HG03196 (cell line): ENCODE measurements at regions not wholly inside any gene's neighbourhood (a gene's known extent, or its start where the extent isn't known, plus 50 kb on each side); places are given as distances from the start of the nearest gene placed in this dataset.

Experiments used
- ATAC-seq: cut with Tn5 transposase; IDR thresholded peaks from one replicate; pipeline ENCODE4 v1.9.1; 2021; ENCODE audit not compliant: unreplicated experiment

DNA sequence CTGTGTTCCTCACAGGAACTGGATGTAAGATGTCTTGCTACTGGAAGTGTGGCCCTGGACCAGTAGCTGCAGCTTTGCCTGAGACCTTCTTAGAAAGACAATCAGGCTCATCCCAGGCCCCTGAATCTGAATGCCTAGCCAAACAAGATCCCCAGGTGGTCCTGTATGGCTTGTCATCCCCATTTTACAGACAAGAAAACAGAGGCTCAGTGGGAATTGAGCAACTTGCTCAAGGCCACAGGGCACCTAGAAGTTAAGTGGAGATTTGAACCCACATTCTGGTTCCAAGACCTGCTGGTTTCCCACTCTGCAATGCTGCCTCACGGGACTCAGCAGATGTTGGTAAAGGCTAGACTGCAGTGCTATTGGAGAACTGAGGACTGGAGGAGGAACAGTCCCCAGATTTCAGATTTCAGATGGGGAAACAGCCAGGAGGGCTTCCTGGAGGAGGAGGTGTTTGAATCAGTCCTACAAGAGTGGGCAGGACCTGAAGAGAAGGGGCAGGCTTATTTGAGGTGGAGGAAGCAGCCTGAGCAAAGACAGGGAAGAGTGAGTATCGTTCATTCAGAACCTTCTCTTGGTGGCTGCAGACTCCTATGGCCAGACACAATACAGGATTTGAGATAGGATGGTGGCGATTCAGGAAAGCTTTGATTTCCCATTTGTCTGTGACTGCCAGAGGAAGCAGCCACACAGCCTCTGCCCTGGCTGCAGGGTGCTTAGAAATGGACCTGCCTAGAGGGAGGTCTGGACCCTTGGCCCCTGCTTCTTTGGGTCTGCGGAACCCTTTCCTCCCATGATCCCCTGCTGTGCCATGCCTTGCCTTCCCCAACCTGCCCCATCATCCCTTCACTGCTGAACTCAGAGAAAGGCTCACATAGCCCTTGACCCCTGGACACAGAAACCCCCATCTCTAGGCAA is 233.4 kb upstream of the NLRP1 start:
- ATAC-seq: no peak

DNA sequence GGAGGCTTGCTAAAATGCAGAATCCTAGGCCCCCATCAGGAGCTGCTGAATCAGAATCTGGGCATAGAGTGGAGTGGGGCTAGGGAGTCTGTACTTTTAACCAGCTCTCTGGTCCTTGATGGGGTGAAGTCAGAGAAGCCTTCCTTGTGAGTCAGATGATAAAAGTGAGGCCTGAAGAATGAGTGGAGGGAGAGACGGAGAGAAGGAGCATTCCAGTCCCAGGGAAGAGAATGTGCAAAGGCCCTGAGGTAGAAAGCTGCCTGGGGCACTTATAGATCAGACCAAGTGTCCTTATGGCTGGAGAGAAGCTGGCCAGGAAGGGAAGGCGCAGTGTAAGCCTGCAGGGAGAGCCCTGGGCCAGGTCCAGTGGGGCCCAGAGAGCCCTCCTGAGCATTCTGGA is 235.1 kb upstream of the NLRP1 start:
- no peak for ATAC-seq

DNA sequence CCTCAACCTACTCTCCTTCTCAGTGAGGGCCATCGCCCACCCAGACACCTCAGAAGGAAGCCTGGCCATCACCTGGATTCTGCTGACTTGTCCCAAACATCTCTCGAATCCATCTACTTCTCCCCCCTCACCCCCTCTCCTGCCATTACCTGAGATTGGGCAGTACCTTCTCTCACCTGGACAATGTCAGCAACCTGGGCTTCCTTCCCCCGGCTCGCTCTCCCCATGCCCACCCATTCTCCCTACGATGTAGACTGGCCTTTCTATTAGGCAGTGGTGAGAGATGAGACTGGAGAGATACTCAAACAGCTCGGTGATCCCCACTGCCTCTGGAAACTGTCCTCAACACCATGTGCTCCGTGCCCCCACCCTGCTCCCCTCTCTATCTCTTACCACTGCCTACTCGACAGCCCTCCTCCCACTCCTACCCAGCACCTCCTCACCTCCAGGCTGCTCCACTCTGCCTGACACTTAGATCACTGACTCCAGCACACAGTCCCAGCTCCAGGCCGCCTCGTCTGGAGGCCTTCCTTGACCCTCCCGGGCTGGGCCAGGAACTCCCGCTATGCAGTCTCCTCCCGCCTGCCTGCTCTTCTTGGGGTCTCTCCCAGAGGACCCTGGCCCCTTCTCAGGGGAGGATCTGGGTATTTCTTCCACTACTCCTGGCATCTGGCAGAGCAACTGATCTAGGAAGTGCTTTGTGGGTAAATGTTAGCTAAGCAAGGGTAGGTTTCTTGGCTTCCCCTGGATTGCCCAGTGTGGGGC is 235.8 kb upstream of the NLRP1 start:
- ATAC-seq: no peak

DNA sequence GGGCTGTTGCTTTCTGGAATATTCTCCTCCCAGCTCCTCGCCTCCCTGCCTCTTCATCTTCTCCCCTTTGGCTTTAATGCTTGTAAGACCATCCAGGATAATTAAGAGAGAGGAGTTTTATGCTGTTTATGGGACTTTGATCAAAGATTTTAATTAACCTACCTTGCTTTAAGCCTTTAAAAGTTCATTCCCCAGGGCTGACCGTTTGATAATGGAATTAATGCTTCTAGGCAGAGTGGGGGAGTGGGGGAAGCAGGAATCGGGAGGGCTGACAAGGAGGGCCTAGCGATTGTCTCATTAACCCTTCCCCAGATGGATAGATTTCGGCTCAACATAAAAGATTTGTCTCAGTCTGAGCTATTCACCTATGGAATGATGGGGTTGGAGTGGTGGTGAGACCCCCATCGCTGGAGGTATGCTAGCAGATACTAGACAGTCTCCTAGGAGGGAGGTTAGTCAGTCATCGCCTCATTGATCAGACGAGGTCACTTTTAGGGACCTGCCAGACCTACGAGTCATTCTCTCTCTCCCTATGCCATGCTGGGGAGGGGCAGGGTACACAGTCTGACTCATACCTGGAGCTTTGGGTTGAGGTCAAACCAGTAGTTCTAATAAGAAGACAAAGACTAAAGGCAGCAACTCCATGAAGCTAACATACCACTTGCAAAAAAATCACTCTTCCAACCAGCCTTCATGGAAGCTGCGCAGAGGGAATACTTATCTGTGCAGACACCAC is 236.6 kb upstream of the NLRP1 start:
- no peak for ATAC-seq

DNA sequence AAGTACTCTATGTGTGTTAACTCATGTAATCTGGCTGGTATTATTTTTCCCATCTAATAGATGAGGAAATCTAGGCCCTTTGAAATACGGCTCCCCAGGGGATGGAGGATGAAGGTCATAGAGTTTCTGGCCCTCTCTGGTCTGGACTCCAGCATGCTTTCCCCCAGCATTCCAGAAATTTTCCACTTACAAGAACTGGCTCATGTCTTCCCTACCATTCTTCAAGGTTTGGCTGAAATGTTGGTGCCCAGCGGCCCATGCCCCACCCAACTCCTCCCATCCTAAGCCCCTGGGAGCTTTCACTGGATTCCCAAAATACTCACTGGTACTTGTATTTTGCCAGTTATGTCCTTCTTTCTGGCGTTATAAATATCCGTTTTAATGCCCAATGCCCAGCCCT is 237.5 kb upstream of the NLRP1 start:
- no peak for ATAC-seq

DNA sequence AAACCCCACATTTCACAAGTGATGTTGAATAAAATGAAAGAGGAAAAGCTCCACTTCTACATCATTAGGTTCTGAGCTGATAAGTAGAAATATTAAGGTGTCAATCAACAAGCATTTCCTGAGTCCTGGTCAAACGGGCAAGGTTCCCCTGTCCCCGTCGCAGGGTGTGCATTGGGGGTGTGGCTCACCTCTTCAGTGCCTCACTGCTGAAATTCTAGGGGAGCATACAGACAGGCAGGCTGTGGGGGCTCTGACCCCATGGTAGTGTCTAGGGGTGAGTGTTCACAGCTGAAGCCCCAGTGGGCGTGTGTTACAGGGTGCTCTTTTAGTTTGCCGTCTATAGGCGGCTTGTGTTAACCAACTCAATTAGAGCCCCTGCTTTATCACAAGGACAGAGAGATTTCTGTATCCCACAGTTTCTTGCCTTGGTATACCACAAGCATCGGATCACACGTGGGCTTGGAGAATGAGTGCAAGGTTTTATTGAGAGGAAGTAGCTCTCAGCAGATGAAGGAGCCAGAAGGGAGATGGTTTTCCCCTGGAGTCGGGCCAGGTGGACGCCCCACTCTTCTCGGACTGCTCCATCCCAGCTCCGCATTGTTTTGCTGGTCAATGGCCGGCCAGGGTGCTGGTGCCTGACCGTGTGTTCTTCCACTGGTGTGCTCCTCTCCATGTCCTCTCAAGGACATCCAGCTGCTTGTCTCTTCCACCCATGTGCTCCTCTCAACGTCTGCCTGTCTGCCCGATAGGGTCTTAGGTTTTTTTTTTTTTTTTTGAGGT is 238.2 kb upstream of the NLRP1 start:
- ATAC-seq: no peak

DNA sequence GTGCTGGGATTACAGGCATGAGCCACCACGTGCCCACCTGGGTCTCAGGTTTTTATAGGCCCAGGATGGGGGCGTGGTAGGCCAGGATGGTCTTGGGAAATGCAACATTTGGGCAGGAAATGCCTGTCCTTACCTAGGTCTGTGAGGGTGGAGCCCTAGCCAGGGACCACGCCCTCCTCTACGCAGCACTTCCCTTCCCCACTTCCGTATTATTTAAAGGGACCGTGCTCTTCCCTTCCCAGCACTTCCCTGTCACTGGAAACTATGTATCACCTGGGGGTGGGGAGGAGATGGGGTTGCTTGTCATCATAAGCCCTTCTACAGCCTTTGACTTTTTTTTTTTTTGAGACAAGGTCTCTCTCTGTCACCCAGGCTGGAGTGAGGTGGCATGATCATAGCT is 238.9 kb upstream of the NLRP1 start:
- ATAC-seq: no peak

DNA sequence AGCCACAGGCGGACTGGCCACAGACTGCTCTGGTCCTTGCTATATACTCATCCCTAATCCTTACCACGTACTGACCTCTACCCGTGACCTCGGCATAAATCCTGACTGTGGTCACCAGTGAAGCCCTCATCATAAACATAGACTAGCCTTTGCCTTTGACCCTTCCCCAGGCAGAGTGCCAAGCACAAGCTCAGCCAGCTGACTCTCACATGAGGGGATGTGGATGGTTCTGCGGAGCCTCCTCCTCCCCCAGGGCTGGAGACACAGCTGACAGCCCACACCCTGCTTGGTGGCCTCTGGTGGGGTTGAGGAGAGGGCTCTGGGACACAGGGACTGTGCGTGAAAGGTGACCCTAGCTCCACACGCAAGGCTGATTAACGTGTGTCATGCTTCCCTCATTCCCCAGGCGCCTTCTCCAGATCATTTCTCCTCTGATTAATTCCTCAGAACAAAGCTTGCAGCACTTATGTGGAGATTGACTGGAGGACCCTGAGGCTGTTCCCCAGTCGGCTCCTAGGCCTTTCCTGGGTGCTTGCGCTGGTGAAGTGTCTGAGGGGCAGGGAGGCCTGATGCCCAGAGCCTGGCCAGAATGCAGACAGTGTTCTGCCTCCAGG is 241.5 kb upstream of the NLRP1 start:
- no peak for ATAC-seq

DNA sequence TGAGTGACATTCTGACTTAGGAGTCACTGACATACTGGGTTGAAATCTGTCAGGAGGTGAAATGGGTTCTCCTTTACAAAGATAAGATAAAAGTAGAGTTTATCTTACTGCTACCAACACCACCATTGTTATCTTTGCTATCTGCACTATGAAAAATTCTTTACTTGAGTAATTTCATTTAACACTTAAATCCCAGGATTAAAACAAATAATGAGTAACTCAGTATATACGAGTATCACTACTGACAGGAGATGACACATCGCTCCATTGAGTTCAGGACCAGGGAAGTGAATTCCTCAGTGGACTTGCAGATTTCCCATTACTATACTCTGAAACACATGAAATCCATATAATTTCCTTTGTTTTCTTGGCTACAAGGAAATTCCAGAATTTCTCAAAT is 242.1 kb upstream of the NLRP1 start:
- no peak for ATAC-seq

DNA sequence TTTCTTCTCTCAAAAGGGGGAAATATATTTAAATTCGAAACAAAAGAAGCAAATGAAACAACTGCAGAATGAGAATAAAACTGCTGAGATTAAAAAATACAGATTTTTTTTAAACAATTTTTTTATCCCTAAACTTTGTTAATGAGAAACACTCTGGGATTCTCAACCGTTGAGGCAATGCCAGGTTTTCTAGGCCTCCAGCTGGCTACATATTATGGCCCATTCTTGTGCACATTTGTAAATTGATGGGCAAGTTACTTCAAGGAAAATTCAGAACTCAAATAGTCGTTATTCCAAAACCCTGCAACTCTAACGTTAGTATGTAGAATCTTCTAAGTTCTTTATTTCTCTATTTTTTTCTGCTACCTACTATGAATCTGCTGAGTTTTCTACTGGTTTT is 239.3 kb upstream of the WSCD1 start:
- ATAC-seq: no peak

DNA sequence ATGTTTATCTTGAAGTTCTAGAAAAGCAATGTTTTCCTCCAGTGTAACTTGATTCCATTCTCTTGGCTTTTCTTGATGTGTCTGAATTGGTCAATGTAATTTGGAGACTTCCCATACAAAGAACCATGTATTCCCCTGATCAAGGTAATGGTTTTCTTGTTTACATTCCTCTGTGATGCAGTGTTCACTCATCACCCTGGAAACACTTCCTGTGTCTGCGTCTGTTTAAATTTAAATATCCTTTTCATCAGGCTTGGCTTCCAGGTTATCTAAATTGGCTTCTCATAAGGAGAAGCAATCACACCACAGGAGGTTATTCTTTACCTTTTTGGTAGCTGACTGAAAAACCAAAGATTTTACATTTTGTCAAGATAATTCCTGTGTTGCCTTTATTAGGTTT is 237.3 kb upstream of the WSCD1 start:
- no peak for ATAC-seq

DNA sequence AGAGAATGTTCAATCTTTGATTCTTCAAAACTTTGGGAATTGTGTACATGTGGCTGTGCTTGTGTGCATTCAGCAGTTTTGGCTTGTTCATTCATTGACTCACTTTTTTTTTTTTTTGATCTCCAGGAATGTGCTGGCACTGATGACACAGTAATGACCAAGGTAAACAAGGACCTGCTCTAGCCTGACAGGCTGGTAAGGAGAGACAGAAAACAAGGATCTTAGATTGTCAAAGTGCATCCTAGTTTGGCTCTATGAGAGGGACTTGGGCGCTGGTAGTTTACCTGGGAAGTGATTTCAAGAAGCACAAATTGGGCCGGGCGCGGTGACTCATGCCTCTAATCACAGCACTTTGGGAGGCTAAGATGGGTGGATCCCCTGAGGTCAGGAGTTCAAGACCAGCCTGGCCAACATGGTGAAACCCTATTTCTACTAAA is 233.1 kb upstream of the WSCD1 start:
- no peak for ATAC-seq

DNA sequence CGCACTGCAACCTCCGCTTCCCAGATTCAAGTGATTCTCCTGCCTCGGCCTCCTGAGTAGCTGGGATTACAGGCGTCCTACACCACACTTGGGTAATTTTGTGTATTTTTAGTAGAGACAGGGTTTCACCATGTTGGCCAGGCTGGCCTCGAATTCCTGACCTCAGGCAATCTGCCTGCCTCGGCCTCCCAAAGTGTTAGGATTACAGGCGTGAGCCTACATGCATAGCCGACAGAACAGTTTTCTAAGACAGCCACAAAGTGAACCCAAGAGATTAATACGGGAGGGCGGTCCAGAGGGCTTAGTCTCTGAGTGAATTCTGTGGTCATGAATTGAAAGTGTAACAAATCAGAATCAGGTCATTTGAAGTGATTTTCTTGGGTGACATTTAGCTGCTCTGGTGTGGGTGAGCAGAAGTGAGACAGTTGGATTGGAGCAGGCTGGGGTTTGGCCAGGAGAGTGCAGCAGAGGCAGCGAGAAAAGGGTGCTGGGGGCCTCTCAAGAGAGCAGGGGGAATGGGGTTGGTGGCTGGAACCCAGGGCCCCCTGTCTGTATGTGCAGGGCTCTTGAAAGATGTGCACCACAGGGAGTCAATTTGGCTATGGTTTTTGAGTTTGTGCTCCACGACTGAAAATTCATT is 231.4 kb upstream of the WSCD1 start:
- ATAC-seq: no peak

DNA sequence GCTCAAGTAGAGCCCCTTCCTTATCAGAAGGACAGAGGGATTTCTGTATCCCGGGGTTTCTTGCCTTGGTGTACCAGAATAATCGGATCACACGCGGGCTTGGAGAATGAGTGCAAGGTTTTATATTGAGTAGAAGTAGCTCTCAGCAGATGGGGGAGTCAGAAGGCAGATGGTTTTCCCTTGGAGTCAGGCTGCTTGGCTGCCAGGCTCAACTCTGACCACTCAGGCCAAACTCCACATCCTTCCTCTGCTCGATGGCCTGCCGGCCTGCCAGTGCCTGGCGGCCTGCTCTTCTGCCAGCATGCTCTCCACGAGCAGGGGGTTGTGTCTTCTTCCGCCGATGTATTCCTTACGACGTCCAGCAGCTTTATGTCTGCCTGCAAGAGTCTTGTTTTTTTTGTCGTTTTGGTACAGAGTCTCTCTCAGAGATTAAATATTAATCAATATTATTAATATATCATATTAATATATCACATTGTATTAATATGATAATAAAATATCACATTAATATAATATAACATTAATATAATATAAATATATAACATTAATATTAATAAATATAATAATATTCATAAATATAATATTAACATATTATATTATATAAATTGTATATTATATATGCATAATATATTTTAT is 229.2 kb upstream of the WSCD1 start:
- ATAC-seq: no peak

DNA sequence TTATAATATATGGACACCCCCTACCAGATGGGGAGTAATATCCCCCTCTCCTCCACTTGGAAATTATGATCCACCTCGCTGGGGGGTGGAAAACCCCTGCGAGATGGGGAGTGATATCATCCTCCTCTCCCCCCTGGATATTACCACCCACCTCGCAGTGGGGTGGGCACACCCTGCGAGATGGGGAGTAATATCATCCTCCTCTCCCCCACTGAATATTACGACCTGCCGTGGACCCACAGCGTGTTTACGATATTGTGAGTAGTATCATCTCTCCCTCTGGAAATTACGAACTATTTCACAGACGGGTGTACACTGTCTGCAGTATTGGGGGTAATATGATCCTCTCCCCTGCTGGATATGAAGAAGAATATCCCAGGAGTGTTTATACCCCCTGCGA is 228.3 kb upstream of the WSCD1 start:
- no peak for ATAC-seq

DNA sequence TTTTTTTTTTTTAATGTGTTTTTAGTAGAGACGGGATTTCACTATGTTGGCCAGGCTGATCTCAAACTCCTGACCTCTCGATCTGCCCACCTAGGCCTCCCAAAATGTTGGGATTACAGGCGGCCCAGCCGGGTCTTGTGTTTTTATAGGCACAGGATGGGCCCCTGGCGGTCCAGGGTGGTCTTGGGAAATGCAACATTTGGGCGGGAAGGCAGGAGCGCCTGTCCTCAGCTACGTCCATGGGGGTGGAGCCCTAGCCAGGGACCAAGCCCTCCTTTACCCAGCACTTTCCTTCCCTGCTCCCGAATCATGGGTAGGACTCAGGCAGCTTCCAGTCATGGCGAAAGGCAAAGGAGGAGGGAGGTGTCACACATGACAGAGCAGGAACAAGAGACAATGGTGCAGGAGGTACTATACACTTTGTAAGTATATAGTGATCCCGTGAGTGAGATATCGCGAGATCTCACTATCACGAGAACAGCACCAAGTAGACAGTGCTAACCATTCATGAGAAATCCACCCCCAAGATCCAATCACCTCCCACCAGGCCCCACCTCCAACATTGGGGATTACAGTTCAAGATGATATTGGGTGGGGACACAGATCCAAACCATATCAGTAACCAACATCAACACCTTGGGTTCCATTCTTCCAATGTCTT is 226.7 kb upstream of the WSCD1 start:
- ATAC-seq: no peak

DNA sequence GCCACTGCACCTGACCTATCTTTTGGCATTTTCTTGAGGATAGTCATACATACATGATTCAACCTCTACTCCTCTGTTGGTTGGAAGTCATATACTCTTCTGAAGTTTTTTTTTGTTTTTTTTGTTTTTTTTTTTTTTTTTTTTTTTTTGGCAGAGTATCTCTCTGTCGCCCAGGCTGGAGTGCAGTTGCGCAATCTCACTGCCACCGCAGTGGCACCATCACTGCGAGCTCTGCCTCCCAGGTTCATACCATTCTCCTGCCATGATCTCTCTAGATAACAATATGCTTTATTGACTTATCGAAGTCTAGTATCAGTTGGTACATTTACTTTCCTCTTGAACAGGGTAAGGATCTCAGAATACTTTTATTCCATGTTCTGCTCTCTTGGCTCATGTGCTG is 224.2 kb upstream of the WSCD1 start:
- no peak for ATAC-seq

DNA sequence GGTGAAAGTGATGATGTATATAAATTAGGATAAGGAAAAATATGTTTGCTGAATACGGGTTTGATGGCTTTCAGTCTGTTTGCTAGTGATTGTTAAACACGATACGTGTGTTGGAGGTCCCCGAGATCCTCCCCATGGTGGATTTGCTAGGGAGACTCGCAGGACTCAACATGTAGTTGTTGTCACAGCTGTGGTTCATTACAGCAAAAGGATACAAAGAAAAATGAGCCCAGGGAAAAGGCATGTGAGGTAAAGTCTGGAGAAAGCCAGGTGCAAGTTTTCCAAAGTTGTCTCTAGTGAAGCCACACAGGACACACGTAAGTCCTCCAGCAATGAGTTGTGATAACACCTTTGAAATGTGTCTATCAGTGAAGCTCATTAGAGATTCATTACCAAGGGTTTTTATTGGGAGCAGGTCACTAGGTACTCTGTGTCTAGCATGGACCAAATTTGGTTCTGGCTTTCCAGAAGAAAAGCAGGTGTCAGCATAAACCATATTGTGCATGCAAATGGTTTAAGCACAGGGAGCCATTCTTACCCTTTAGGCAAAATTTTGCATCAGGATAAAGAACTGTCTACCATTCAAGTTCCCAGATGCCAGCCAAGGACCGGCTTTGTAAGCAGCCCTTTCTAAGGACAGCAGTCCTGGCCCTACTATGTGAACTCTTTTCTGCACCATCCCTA is 215.2 kb upstream of the WSCD1 start:
- ATAC-seq: no peak
